GM12891 (cell line): ENCODE measurements at regions not wholly inside any gene's neighbourhood (a gene's known extent, or its start where the extent isn't known, plus 50 kb on each side); places are given as distances from the start of the nearest gene placed in this dataset.

Source experiments
- POLR2A ChIP-seq: IDR thresholded peaks from 2 replicates; pipeline ENCODE4 v1.6.1; 2011; ENCODE audit warnings: low read depth, low read length, control low read depth
- POLR2AphosphoS5 ChIP-seq: IDR thresholded peaks from 2 replicates; pipeline ENCODE4 v1.6.1; 2011; ENCODE audit warnings: low read depth, low read length, control low read depth
- SPI1 ChIP-seq: IDR thresholded peaks from 2 replicates; pipeline ENCODE4 v1.6.1; 2011; ENCODE audit warnings: low read depth, low read length, control low read depth

GRCh38 chr1:200250469-200250868 is 159.4 kb downstream of the ZNF281 start:
- no peak for TF ChIP-seq POLR2AphosphoS5
- no peak for TF ChIP-seq SPI1
- TF ChIP-seq POLR2A = no peak
